DND-41 (cell line): ENCODE measurements at regions not wholly inside any gene's neighbourhood (a gene's known extent, or its start where the extent isn't known, plus 50 kb on each side); places are given as distances from the start of the nearest gene placed in this dataset.

Source experiments
- ATAC-seq: fragments of 200-7000 bp; cut with Tn5 transposase; 3 replicates; pipeline ENCODE4 v1.9.1; 2021; ENCODE audit warnings: low read depth; ENCODE audit not compliant: insufficient read depth
- DNase-seq: peaks from one replicate; pipeline ENCODE4 v3.0.0-alpha.2; 2020
- H2AFZ ChIP-seq: 2 replicates; pipeline ENCODE4 v1.6.0; 2012; ENCODE audit warnings: low read depth, low read length
- H3K27ac ChIP-seq: 2 replicates; pipeline ENCODE4 v1.5.1; 2012; ENCODE audit warnings: low read length, inconsistent platforms
- H3K27me3 ChIP-seq: fragments of 200-600 bp; sonication (generic); 2 replicates; pipeline ENCODE4 v1.6.0; 2012; ENCODE audit warnings: low read length, mild to moderate bottlenecking, inconsistent platforms; ENCODE audit not compliant: insufficient read depth, poor library complexity
- H3K36me3 ChIP-seq: 2 replicates; pipeline ENCODE4 v1.5.1; 2012; ENCODE audit warnings: low read length, inconsistent platforms; ENCODE audit not compliant: insufficient read depth
- H3K4me1 ChIP-seq: 2 replicates; pipeline ENCODE4 v1.5.1; 2012; ENCODE audit warnings: mild to moderate bottlenecking, low read length; ENCODE audit not compliant: insufficient read depth
- H3K4me2 ChIP-seq: 2 replicates; pipeline ENCODE4 v1.6.0; 2012; ENCODE audit warnings: mild to moderate bottlenecking, moderate library complexity, low read length, inconsistent platforms; ENCODE audit not compliant: insufficient read depth
- H3K4me3 ChIP-seq, 2 experiments: fragments of 200-600 bp in 1 of 2; shearing (Covaris generic) in 1 of 2; 2 replicates each; pipeline ENCODE4 v1.5.1; 2012 to 2016; ENCODE audit warnings: inconsistent platforms in 2 of 2, low read length in 2 of 2, mild to moderate bottlenecking in 2 of 2, low read depth in 1 of 2, moderate library complexity in 1 of 2
- H3K79me2 ChIP-seq: 2 replicates; pipeline ENCODE4 v1.6.0; 2012; ENCODE audit warnings: low read length, inconsistent platforms; ENCODE audit not compliant: insufficient read depth
- H3K9ac ChIP-seq: 2 replicates; pipeline ENCODE4 v1.6.0; 2012; ENCODE audit warnings: low read depth, mild to moderate bottlenecking, inconsistent platforms, low read length, moderate library complexity
- H3K9me3 ChIP-seq: 2 replicates; pipeline ENCODE4 v1.5.1; 2012; ENCODE audit warnings: low read length, moderate library complexity, mild to moderate bottlenecking, inconsistent platforms; ENCODE audit not compliant: insufficient read depth, severe bottlenecking
- H4K20me1 ChIP-seq: 2 replicates; pipeline ENCODE4 v1.6.0; 2012; ENCODE audit warnings: low read length; ENCODE audit not compliant: insufficient read depth
- EZH2 ChIP-seq: IDR thresholded peaks from 3 replicates; pipeline ENCODE4 v1.6.1; 2012; ENCODE audit warnings: borderline replicate concordance, low read depth, mild to moderate bottlenecking, moderate library complexity, low read length, inconsistent platforms; ENCODE audit not compliant: severe bottlenecking
- TF ChIP-seq, protein P1 (sequence below): IDR thresholded peaks from 2 replicates; pipeline ENCODE4 v1.5.1; 2012; ENCODE audit warnings: borderline replicate concordance, low read length, moderate library complexity, mild to moderate bottlenecking; ENCODE audit not compliant: poor library complexity, severe bottlenecking; ENCODE audit errors: extremely low read depth

DNA sequence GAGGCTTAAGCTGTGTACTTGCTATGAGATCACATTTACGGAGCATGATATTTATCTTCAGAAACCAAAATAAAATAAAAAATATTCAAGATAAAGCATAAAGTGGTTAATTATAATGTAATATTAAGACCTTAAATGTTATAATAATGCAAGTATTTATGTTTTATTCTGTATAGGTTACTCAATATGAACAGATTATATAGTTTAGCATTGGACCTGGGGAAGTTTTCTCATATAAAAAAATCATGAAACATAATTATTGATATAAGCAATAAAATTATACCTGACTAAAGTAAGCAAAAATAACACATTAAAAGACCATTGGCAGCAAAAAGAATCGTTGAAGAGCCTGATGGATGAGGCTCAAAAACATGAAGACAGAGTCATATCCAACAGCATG, 516.2 kb downstream of the SLC16A7 start:
- no peak overlapping the region for H3K27ac ChIP-seq
- H3K4me1 ChIP-seq, result no peaks in the 10 kb centered on the region
- no peaks in the 10 kb centered on the region for H3K27me3 ChIP-seq
- H3K4me3 ChIP-seq, result no peak overlapping the region
- TF ChIP-seq, protein P1, sequence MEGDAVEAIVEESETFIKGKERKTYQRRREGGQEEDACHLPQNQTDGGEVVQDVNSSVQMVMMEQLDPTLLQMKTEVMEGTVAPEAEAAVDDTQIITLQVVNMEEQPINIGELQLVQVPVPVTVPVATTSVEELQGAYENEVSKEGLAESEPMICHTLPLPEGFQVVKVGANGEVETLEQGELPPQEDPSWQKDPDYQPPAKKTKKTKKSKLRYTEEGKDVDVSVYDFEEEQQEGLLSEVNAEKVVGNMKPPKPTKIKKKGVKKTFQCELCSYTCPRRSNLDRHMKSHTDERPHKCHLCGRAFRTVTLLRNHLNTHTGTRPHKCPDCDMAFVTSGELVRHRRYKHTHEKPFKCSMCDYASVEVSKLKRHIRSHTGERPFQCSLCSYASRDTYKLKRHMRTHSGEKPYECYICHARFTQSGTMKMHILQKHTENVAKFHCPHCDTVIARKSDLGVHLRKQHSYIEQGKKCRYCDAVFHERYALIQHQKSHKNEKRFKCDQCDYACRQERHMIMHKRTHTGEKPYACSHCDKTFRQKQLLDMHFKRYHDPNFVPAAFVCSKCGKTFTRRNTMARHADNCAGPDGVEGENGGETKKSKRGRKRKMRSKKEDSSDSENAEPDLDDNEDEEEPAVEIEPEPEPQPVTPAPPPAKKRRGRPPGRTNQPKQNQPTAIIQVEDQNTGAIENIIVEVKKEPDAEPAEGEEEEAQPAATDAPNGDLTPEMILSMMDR, result no peak
- TF ChIP-seq EZH2, result no peak
- H3K4me2 ChIP-seq, result no peak overlapping the region
- no peaks in the 10 kb centered on the region for H4K20me1 ChIP-seq
- no peaks in the 10 kb centered on the region for H3K79me2 ChIP-seq
- ATAC-seq, result no peak
- H3K9ac ChIP-seq, result no peak overlapping the region
- no peaks in the 10 kb centered on the region for H3K36me3 ChIP-seq
- H3K9me3 ChIP-seq, result no peaks in the 10 kb centered on the region
- no peak for DNase-seq
- no peak overlapping the region for H2AFZ ChIP-seq

DNA sequence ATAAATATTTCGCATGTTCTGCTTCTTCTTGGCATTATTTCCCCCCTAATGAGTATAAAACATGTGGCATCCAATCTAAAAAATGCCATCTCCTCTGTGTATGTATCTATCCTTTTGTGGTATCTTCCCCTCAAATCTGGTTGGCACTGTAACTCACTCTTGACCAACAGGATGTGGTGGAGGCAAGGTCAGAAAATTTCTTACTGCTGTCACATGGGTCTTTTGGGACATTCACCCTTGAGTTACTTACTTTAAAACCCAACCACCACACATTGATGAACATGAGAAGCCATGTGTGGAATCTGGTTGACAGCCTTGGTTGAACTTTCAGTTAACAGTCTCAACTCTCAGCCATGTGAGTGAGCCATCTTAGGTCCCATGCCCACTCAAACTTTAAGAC, 516.9 kb downstream of the SLC16A7 start:
- Histone ChIP-seq H3K79me2 (no peaks in the 10 kb centered on the region), H4K20me1 (no peaks in the 10 kb centered on the region), H3K9me3 (no peaks in the 10 kb centered on the region), H3K4me3 (no peak overlapping the region), H3K36me3 (no peaks in the 10 kb centered on the region), H2AFZ (no peak overlapping the region), H3K27me3 (no peaks in the 10 kb centered on the region), H3K4me1 (no peaks in the 10 kb centered on the region), H3K27ac (no peak overlapping the region), H3K9ac (no peak overlapping the region), H3K4me2 (no peak overlapping the region)
- ATAC-seq, result no peak
- DNase-seq, result no peak
- TF ChIP-seq, protein P1, result no peak
- no peak for TF ChIP-seq EZH2

DNA sequence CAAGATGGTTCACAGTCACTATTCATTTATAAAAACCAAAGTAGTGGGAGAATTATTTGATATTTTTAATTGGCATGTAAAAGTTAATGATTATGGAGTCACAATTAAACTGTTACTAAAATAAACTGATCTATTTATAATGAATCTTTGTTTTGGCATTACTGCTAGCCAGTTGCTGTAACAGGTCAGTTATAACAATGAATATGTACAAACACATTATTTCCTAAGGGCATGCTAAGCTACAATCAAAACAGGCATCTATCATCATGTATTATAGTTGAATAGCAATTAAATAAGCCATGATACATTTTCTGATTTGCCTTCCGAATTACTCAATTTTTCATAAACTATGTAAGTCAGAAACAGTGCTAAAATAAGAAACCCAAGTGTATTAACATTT, 518.3 kb downstream of the SLC16A7 start:
- H3K4me2 ChIP-seq, result no peak overlapping the region
- H3K9me3 ChIP-seq, result no peaks in the 10 kb centered on the region
- no peaks in the 10 kb centered on the region for H3K4me1 ChIP-seq
- no peak for ATAC-seq
- H3K27me3 ChIP-seq, result no peaks in the 10 kb centered on the region
- no peaks in the 10 kb centered on the region for H4K20me1 ChIP-seq
- no peak overlapping the region for H3K9ac ChIP-seq
- H3K36me3 ChIP-seq, result no peaks in the 10 kb centered on the region
- DNase-seq, result no peak
- no peak overlapping the region for H3K27ac ChIP-seq
- H2AFZ ChIP-seq, result no peak overlapping the region
- TF ChIP-seq EZH2, result no peak
- TF ChIP-seq, protein P1, result no peak
- H3K4me3 ChIP-seq, result no peak overlapping the region
- H3K79me2 ChIP-seq, result no peaks in the 10 kb centered on the region

DNA sequence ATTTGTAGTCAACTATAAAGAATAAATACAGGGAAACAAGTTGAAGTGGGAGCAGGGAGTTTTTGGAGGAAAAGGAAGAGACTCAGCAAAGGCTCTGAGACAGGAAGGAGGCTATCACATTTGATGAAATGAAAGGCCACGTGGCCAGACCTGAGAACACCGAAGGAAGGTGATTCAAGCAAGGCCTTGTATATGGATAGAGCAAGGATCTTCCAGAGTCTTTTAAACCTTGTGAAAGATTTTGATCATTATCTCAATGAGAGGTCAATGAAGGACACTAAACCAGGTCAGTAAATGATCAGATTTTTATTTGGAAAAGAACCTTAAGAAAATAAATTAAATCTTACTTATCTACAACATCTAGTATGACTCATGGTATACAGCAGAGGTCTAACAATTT, 523.5 kb downstream of the SLC16A7 start:
- Histone ChIP-seq H3K9ac (no peak overlapping the region), H3K79me2 (no peaks in the 10 kb centered on the region), H3K4me3 (no peak overlapping the region), H2AFZ (no peak overlapping the region), H3K4me2 (no peak overlapping the region), H3K4me1 (no peaks in the 10 kb centered on the region), H3K36me3 (no peaks in the 10 kb centered on the region), H3K27me3 (no peaks in the 10 kb centered on the region), H4K20me1 (no peaks in the 10 kb centered on the region), H3K9me3 (no peaks in the 10 kb centered on the region), H3K27ac (no peak overlapping the region)
- no peak for ATAC-seq
- DNase-seq, result no peak
- TF ChIP-seq EZH2, result no peak
- TF ChIP-seq, protein P1, result no peak
